CD4-positive, alpha-beta T cell (primary cell): ENCODE measurements at regions not wholly inside any gene's neighbourhood (a gene's known extent, or its start where the extent isn't known, plus 50 kb on each side); places are given as distances from the start of the nearest gene placed in this dataset.

Experiments used
- ATAC-seq: fragments of 200-7000 bp; cut with Tn5 transposase; one replicate; pipeline ENCODE4 v1.10.0; 2022; ENCODE audit warnings: mild to moderate bottlenecking; ENCODE audit not compliant: poor library complexity
- CTCF ChIA-PET: fragments of 350-600 bp; sonication (Branson Sonifier 250); formaldehyde crosslinking; loops from one replicate; lab custom pipeline; 2021; ENCODE audit warnings: antibody characterized with exemption, inconsistent platforms; lab: Charles Lee
- POLR2A ChIA-PET: fragments of 350-600 bp; sonication (Branson Sonifier 250); formaldehyde crosslinking; loops from one replicate; lab custom pipeline; 2021; ENCODE audit warnings: antibody characterized with exemption, inconsistent platforms; lab: Charles Lee
- DNase-seq, 14 experiments: peaks; one replicate each; pipeline ENCODE4 v3.0.0-alpha.2; 2013 to 2020; ENCODE audit warnings: mixed read lengths in 2 of 14
- H3K27ac ChIP-seq, 2 donors: one replicate each; pipeline versions ENCODE4 v1.5.1 to v1.7.0; 2013; ENCODE audit warnings: low read length in 2 of 2, low read depth in 1 of 2, mild to moderate bottlenecking in 1 of 2
- H3K27me3 ChIP-seq, 2 experiments: 1 replicate in 1 of 2; 2 replicates in 1 of 2; pipeline versions ENCODE4 v1.6.1 to v1.7.0; 2013; ENCODE audit warnings: low read length in 2 of 2, control low read depth in 1 of 2, mild to moderate bottlenecking in 1 of 2, moderate library complexity in 1 of 2; ENCODE audit not compliant: insufficient read depth in 2 of 2, control insufficient read depth in 1 of 2
- H3K36me3 ChIP-seq: one replicate; pipeline ENCODE4 v1.6.1; 2013; ENCODE audit warnings: low read length, control low read depth; ENCODE audit not compliant: insufficient read depth
- H3K4me1 ChIP-seq: one replicate; pipeline ENCODE4 v1.6.1; 2013; ENCODE audit warnings: low read length, control low read depth; ENCODE audit not compliant: insufficient read depth
- H3K4me3 ChIP-seq: one replicate; pipeline ENCODE4 v1.5.1; 2013; ENCODE audit warnings: mild to moderate bottlenecking, low read length, moderate library complexity
- H3K9me3 ChIP-seq, 2 experiments: 1 replicate in 1 of 2; 2 replicates in 1 of 2; pipeline versions ENCODE4 v1.6.1 to v1.7.0; 2013; ENCODE audit warnings: low read length in 2 of 2, mild to moderate bottlenecking in 2 of 2, control low read depth in 1 of 2, moderate library complexity in 1 of 2; ENCODE audit not compliant: control insufficient read depth in 1 of 2, insufficient read depth in 1 of 2
- H3K27ac Mint-ChIP-seq: one replicate; pipeline ENCODE4 v1.8.0; 2020; ENCODE audit warnings: mixed read lengths
- H3K27me3 Mint-ChIP-seq: one replicate; pipeline ENCODE4 v1.8.0; 2021; ENCODE audit warnings: mixed read lengths
- H3K36me3 Mint-ChIP-seq: one replicate; pipeline ENCODE4 v1.8.0; 2021; ENCODE audit warnings: low read depth, mixed read lengths
- H3K4me1 Mint-ChIP-seq: one replicate; pipeline ENCODE4 v1.8.0; 2021; ENCODE audit warnings: low read depth, mixed read lengths
- H3K4me3 Mint-ChIP-seq: one replicate; pipeline ENCODE4 v1.8.0; 2020; ENCODE audit warnings: mild to moderate bottlenecking, mixed read lengths
- H3K9me3 Mint-ChIP-seq: one replicate; pipeline ENCODE4 v1.8.0; 2020; ENCODE audit warnings: mixed read lengths
- CTCF ChIP-seq: fragments of 200-600 bp; IDR thresholded peaks from one replicate; pipeline ENCODE4 v1.8.0; 2022; ENCODE audit warnings: antibody characterized with exemption, mild to moderate bottlenecking
- intact Hi-C, 2 experiments: fragments of 100-400 bp; cut with DNase I in 1 of 2; cut with micrococcal nuclease in 1 of 2; formaldehyde crosslinking; loops; one replicate each; pipeline versions ENCODE4 v1.15.1 to v1.9.0; 2023 to 2025; cut with DNase I, micrococcal nuclease

- ChIA-PET CTCF (no interaction called here), POLR2A (no interaction called here)
- Mint-ChIP-seq H3K36me3 (no peaks in the 10 kb centered on the region), H3K9me3 (no peaks in the 10 kb centered on the region), H3K4me3 (no peak overlapping the region), H3K27me3 (peaks cover 25% of the 10 kb centered on the region), H3K27ac (no peak overlapping the region), H3K4me1 (no peaks in the 10 kb centered on the region)
- peaks cover 0 to 3% of the 10 kb centered on the region in 2 experiments for H3K27me3 ChIP-seq
- DNase-seq (no peak), ATAC-seq (no peak)
- no peak for TF ChIP-seq CTCF
- no peak overlapping the region for H3K27ac ChIP-seq
- no peaks in the 10 kb centered on the region for H3K4me1 ChIP-seq
- intact Hi-C loops, result no loop called here
- H3K9me3 ChIP-seq, result peaks cover 0 to 8% of the 10 kb centered on the region in 2 experiments
- no peak overlapping the region for H3K4me3 ChIP-seq
- no peaks in the 10 kb centered on the region for H3K36me3 ChIP-seq
Measured at GRCh38 chr15:26011916-26012315, 148.8 kb upstream of the ATP10A start.

- Mint-ChIP-seq H3K27ac (no peak overlapping the region), H3K4me1 (no peaks in the 10 kb centered on the region), H3K36me3 (no peaks in the 10 kb centered on the region), H3K9me3 (no peaks in the 10 kb centered on the region), H3K27me3 (peaks cover 10% of the 10 kb centered on the region), H3K4me3 (no peak overlapping the region)
- H3K27me3 ChIP-seq, result peaks cover 0 to 3% of the 10 kb centered on the region in 2 experiments
- DNase-seq (no peak), ATAC-seq (no peak)
- ChIA-PET POLR2A (no interaction called here), CTCF (no interaction called here)
- H3K4me1 ChIP-seq, result no peaks in the 10 kb centered on the region
- intact Hi-C loops, result no loop called here
- H3K4me3 ChIP-seq, result no peak overlapping the region
- H3K27ac ChIP-seq, result no peak overlapping the region
- H3K36me3 ChIP-seq, result no peaks in the 10 kb centered on the region
- no peak for TF ChIP-seq CTCF
- peaks cover 0 to 9% of the 10 kb centered on the region in 2 experiments for H3K9me3 ChIP-seq
Measured at GRCh38 chr15:26007151-26007550, 144.0 kb upstream of the ATP10A start.

GRCh38 chr15:26001201-26001600 is 138.1 kb upstream of the ATP10A start:
- H3K36me3 Mint-ChIP-seq, result no peaks in the 10 kb centered on the region
- TF ChIP-seq CTCF, result no peak
- Histone ChIP-seq H3K4me3 (no peak overlapping the region), H3K27ac (no peak overlapping the region), H3K27me3 (no peaks in the 10 kb centered on the region), H3K36me3 (no peaks in the 10 kb centered on the region), H3K4me1 (no peaks in the 10 kb centered on the region), H3K9me3 (peaks cover 0 to 14% of the 10 kb centered on the region in 2 experiments)
- H3K27me3 Mint-ChIP-seq, result peaks cover 22% of the 10 kb centered on the region
- DNase-seq (no peak), ATAC-seq (no peak)
- H3K4me3 Mint-ChIP-seq, result no peak overlapping the region
- ChIA-PET POLR2A (no interaction called here), CTCF (no interaction called here)
- H3K4me1 Mint-ChIP-seq, result no peaks in the 10 kb centered on the region
- H3K9me3 Mint-ChIP-seq, result peaks cover 3% of the 10 kb centered on the region
- intact Hi-C loops, result no loop called here
- no peak overlapping the region for H3K27ac Mint-ChIP-seq
